HCT116 (cell line): ENCODE measurements at regions not wholly inside any gene's neighbourhood (a gene's known extent, or its start where the extent isn't known, plus 50 kb on each side); places are given as distances from the start of the nearest gene placed in this dataset.

Experiments used
- ATAC-seq: fragments of 200-7000 bp; cut with Tn5 transposase; 2 replicates; pipeline ENCODE4 v1.9.1; 2020; ENCODE audit warnings: mild to moderate bottlenecking, moderate library complexity
- BruUV-seq: library from RNA; stranded (reverse); fragments of 400-500 nt; replicated peaks from 2 replicates; lab custom pipeline; 2021; lab: Mats Ljungman, UMichigan
- CTCF ChIA-PET: fragments of 300-600 bp; sonication (Branson Sonifier 250); formaldehyde crosslinking; loops from one replicate; lab custom pipeline; 2021; ENCODE audit warnings: antibody characterized with exemption; lab: Charles Lee
- POLR2A ChIA-PET: fragments of 300-600, 350-600 bp; sonication (Branson Sonifier 250); formaldehyde crosslinking; loops from one replicate; lab custom pipeline; 2021; ENCODE audit warnings: antibody characterized with exemption; lab: Charles Lee
- RAD21 ChIA-PET, 2 experiments: fragments of 300-600 bp; sonication (Branson Sonifier 250); formaldehyde crosslinking; loops; one replicate each; lab custom pipeline; 2023; ENCODE audit warnings: low total read pairs in 2 of 2; ENCODE audit not compliant: uncharacterized antibody in 2 of 2, unreplicated experiment in 2 of 2, low non-redundant PET in 1 of 2; lab: Charles Lee
- DNase-seq: peaks from one replicate; pipeline ENCODE4 v3.0.0-alpha.2; 2010; ENCODE audit warnings: low read depth, low spot score
- H2AFZ ChIP-seq: fragments of 200-600 bp; shearing (Covaris generic), sonication (generic); 2 replicates; pipeline ENCODE4 v1.6.1; 2017; ENCODE audit warnings: low read depth, mixed run types, mixed read lengths, antibody characterized with exemption, low read length; ENCODE audit not compliant: poor library complexity, severe bottlenecking
- H3K27ac ChIP-seq: 2 replicates; pipeline ENCODE4 v1.5.1; 2012; ENCODE audit warnings: low read depth, low read length
- H3K27me3 ChIP-seq: fragments of 200-600 bp; sonication (generic); 2 replicates; pipeline ENCODE4 v1.6.1; 2016; ENCODE audit warnings: mixed run types, low read length, mixed read lengths; ENCODE audit not compliant: insufficient read depth
- H3K36me3 ChIP-seq, 2 experiments: fragments of 200-500 bp in 1 of 2; fragments of 200-600 bp in 1 of 2; sonication (Bioruptor generic) in 1 of 2; sonication (generic) in 1 of 2; 2 replicates each; pipeline versions ENCODE4 v1.5.1 to v1.6.1; 2014 to 2016; ENCODE audit warnings: low read length in 2 of 2, inconsistent platforms in 1 of 2, mixed read lengths in 1 of 2, mixed run types in 1 of 2; ENCODE audit not compliant: insufficient read depth in 2 of 2, control insufficient read depth in 1 of 2
- H3K4me1 ChIP-seq, 2 experiments: fragments of 200-600 bp in 1 of 2; sonication (generic) in 1 of 2; 2 replicates each; pipeline versions ENCODE4 v1.5.1 to v1.6.1; 2012 to 2017; ENCODE audit warnings: low read length in 2 of 2, inconsistent platforms in 1 of 2, mild to moderate bottlenecking in 1 of 2, mixed read lengths in 1 of 2, mixed run types in 1 of 2, moderate library complexity in 1 of 2; ENCODE audit not compliant: insufficient read depth in 2 of 2, control insufficient read depth in 1 of 2
- H3K4me2 ChIP-seq: fragments of 200-600 bp; sonication (generic); 2 replicates; pipeline ENCODE4 v1.6.1; 2017; ENCODE audit warnings: mixed run types, low read length, mixed read lengths
- H3K4me3 ChIP-seq, 2 experiments: fragments of 200-600 bp in 1 of 2; sonication (generic) in 1 of 2; replicated peaks in 1 of 2; 2 replicates each; pipeline ENCODE4 v1.5.1; 2011 to 2016; ENCODE audit warnings: low read length in 2 of 2, control low read depth in 1 of 2, low read depth in 1 of 2, mild to moderate bottlenecking in 1 of 2, mixed read lengths in 1 of 2, mixed run types in 1 of 2
- H3K79me2 ChIP-seq: fragments of 200-600 bp; sonication (generic); 2 replicates; pipeline ENCODE4 v1.6.1; 2017; ENCODE audit warnings: mild to moderate bottlenecking, mixed run types, low read length, moderate library complexity, mixed read lengths; ENCODE audit not compliant: insufficient read depth
- H3K9ac ChIP-seq: fragments of 200-600 bp; sonication (generic); 2 replicates; pipeline ENCODE4 v1.6.1; 2016; ENCODE audit warnings: low read length, mixed read lengths
- H3K9me2 ChIP-seq: fragments of 200-600 bp; sonication (generic), shearing (Covaris generic); 2 replicates; pipeline ENCODE4 v1.6.1; 2017; ENCODE audit warnings: mixed run types, mild to moderate bottlenecking, moderate library complexity; ENCODE audit not compliant: insufficient read depth
- H3K9me3 ChIP-seq, 2 experiments: fragments of 200-500 bp in 1 of 2; fragments of 200-600 bp in 1 of 2; sonication (Bioruptor generic) in 1 of 2; sonication (generic) in 1 of 2; 2 replicates each; pipeline ENCODE4 v1.6.1; 2014 to 2017; ENCODE audit warnings: low read length in 2 of 2, mixed read lengths in 2 of 2, inconsistent platforms in 1 of 2, low read depth in 1 of 2, mild to moderate bottlenecking in 1 of 2, mixed run types in 1 of 2, moderate library complexity in 1 of 2; ENCODE audit not compliant: control insufficient read depth in 1 of 2, insufficient read depth in 1 of 2
- H4K20me1 ChIP-seq: fragments of 200-600 bp; sonication (generic), shearing (Covaris generic); 2 replicates; pipeline ENCODE4 v1.6.1; 2017; ENCODE audit warnings: mixed run types, mild to moderate bottlenecking, moderate library complexity; ENCODE audit not compliant: insufficient read depth
- CBX3 ChIP-seq: IDR thresholded peaks from 2 replicates; pipeline ENCODE4 v1.6.1; 2012; ENCODE audit warnings: low read depth
- CEBPB ChIP-seq: IDR thresholded peaks from 2 replicates; pipeline ENCODE4 v1.6.1; 2012; ENCODE audit warnings: low read depth
- EGR1 ChIP-seq: IDR thresholded peaks from 2 replicates; pipeline ENCODE4 v1.6.1; 2012; ENCODE audit warnings: low read depth
- ELF1 ChIP-seq: IDR thresholded peaks from 2 replicates; pipeline ENCODE4 v1.6.1; 2012; ENCODE audit warnings: low read depth, borderline replicate concordance
- EZH2 ChIP-seq: fragments of 200-600 bp; sonication (generic); IDR thresholded peaks from 2 replicates; pipeline ENCODE4 v1.6.1; 2017; ENCODE audit warnings: antibody characterized with exemption, mixed run types
- JUND ChIP-seq: IDR thresholded peaks from 2 replicates; pipeline ENCODE4 v1.6.1; 2012
- POLR2AphosphoS5 ChIP-seq: IDR thresholded peaks from 2 replicates; pipeline ENCODE4 v1.6.1; 2011; ENCODE audit warnings: mild to moderate bottlenecking, low read depth, low read length, moderate library complexity
- RAD21 ChIP-seq: IDR thresholded peaks from 2 replicates; pipeline ENCODE4 v1.6.1; 2012; ENCODE audit warnings: low read depth, mild to moderate bottlenecking
- SP1 ChIP-seq: IDR thresholded peaks from 2 replicates; pipeline ENCODE4 v1.6.1; 2012; ENCODE audit warnings: low read depth
- YY1 ChIP-seq: IDR thresholded peaks from 2 replicates; pipeline ENCODE4 v1.6.1; 2011; ENCODE audit warnings: low read length, low read depth, moderate library complexity, mild to moderate bottlenecking; ENCODE audit not compliant: insufficient replicate concordance; ENCODE audit errors: extremely low read depth
- ZFX ChIP-seq: fragments of 450-650 bp; IDR thresholded peaks from 2 replicates; pipeline ENCODE4 v1.6.1; 2017
- intact Hi-C: fragments of 100-400 bp; cut with micrococcal nuclease; formaldehyde crosslinking; loops from 2 replicates; pipeline ENCODE4 v1.10.0; 2022
- TF ChIP-seq, protein P1 (sequence below): IDR thresholded peaks from 2 replicates; pipeline ENCODE4 v1.6.1; 2011; ENCODE audit warnings: mild to moderate bottlenecking, low read length, moderate library complexity; ENCODE audit not compliant: insufficient replicate concordance; ENCODE audit errors: extremely low read depth
- TF ChIP-seq, protein P2 (sequence below): IDR thresholded peaks from 2 replicates; pipeline ENCODE4 v1.6.1; 2012; ENCODE audit warnings: low read depth
- TF ChIP-seq, protein P3 (sequence below): IDR thresholded peaks from 2 replicates; pipeline ENCODE4 v1.6.1; 2012

- H3K79me2 ChIP-seq = no peaks in the 10 kb centered on the region
- TF ChIP-seq SP1 (no peak), ZFX (no peak), POLR2AphosphoS5 (no peak), YY1 (no peak), RAD21 (no peak)
- TF ChIP-seq, protein P1, sequence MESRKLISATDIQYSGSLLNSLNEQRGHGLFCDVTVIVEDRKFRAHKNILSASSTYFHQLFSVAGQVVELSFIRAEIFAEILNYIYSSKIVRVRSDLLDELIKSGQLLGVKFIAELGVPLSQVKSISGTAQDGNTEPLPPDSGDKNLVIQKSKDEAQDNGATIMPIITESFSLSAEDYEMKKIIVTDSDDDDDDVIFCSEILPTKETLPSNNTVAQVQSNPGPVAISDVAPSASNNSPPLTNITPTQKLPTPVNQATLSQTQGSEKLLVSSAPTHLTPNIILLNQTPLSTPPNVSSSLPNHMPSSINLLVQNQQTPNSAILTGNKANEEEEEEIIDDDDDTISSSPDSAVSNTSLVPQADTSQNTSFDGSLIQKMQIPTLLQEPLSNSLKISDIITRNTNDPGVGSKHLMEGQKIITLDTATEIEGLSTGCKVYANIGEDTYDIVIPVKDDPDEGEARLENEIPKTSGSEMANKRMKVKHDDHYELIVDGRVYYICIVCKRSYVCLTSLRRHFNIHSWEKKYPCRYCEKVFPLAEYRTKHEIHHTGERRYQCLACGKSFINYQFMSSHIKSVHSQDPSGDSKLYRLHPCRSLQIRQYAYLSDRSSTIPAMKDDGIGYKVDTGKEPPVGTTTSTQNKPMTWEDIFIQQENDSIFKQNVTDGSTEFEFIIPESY = no peak
- TF ChIP-seq, all 23 proteins: peak for 0
- Histone ChIP-seq H3K4me2 (no peak overlapping the region), H3K9me2 (0 out of 2 replicates have a peak, but pooled peaks cover 3% of the 10 kb centered on the region), H3K27me3 (peaks cover 26% of the 10 kb centered on the region), H3K9me3 (no peaks in the 10 kb centered on the region), H3K4me3 (no peak overlapping the region), H3K9ac (no peak overlapping the region), H2AFZ (no peak overlapping the region), H3K36me3 (no peaks in the 10 kb centered on the region), H4K20me1 (no peaks in the 10 kb centered on the region), H3K27ac (no peak overlapping the region), H3K4me1 (no peaks in the 10 kb centered on the region)
- ChIA-PET CTCF (no interaction called here), RAD21 (no interaction called here), POLR2A (no interaction called here)
- intact Hi-C loops = no loop called here
- no peak for ATAC-seq
- no TSS peak for BruUV-seq
- DNase-seq = no peak
These were observed 62.3 kb upstream of the HS3ST2 start for GRCh38 chr16:22751685-22752084.

GRCh38 chr16:22753451-22753850 lies 60.5 kb upstream of the HS3ST2 start:
- Histone ChIP-seq H3K4me2 (no peak overlapping the region), H3K4me3 (no peak overlapping the region), H3K27ac (no peak overlapping the region), H3K9me3 (no peaks in the 10 kb centered on the region), H4K20me1 (no peaks in the 10 kb centered on the region), H3K27me3 (peaks cover 31% of the 10 kb centered on the region), H3K36me3 (no peaks in the 10 kb centered on the region), H3K4me1 (no peaks in the 10 kb centered on the region), H3K9ac (no peak overlapping the region), H3K79me2 (no peaks in the 10 kb centered on the region), H3K9me2 (0 out of 2 replicates have a peak, but pooled peaks cover 2% of the 10 kb centered on the region), H2AFZ (no peak overlapping the region)
- DNase-seq (no peak), ATAC-seq (no peak)
- ChIA-PET POLR2A (no interaction called here), RAD21 (no interaction called here), CTCF (no interaction called here)
- BruUV-seq = no TSS peak
- intact Hi-C loops = no loop called here
- TF ChIP-seq EGR1 = no peak
- TF ChIP-seq CBX3 = no peak
- TF ChIP-seq, protein P2, sequence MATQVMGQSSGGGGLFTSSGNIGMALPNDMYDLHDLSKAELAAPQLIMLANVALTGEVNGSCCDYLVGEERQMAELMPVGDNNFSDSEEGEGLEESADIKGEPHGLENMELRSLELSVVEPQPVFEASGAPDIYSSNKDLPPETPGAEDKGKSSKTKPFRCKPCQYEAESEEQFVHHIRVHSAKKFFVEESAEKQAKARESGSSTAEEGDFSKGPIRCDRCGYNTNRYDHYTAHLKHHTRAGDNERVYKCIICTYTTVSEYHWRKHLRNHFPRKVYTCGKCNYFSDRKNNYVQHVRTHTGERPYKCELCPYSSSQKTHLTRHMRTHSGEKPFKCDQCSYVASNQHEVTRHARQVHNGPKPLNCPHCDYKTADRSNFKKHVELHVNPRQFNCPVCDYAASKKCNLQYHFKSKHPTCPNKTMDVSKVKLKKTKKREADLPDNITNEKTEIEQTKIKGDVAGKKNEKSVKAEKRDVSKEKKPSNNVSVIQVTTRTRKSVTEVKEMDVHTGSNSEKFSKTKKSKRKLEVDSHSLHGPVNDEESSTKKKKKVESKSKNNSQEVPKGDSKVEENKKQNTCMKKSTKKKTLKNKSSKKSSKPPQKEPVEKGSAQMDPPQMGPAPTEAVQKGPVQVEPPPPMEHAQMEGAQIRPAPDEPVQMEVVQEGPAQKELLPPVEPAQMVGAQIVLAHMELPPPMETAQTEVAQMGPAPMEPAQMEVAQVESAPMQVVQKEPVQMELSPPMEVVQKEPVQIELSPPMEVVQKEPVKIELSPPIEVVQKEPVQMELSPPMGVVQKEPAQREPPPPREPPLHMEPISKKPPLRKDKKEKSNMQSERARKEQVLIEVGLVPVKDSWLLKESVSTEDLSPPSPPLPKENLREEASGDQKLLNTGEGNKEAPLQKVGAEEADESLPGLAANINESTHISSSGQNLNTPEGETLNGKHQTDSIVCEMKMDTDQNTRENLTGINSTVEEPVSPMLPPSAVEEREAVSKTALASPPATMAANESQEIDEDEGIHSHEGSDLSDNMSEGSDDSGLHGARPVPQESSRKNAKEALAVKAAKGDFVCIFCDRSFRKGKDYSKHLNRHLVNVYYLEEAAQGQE = no peak
- TF ChIP-seq ELF1 = no peak
- TF ChIP-seq, protein P3, sequence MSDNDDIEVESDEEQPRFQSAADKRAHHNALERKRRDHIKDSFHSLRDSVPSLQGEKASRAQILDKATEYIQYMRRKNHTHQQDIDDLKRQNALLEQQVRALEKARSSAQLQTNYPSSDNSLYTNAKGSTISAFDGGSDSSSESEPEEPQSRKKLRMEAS = no peak
- no peak for TF ChIP-seq CEBPB
- TF ChIP-seq, protein P1 = no peak
- TF ChIP-seq RAD21 = no peak
- no peak for TF ChIP-seq SP1
- TF ChIP-seq EZH2 = no peak
- TF ChIP-seq JUND = no peak
